ENCODE measurements at regions not wholly inside any gene's neighbourhood (a gene's known extent, or its start where the extent isn't known, plus 50 kb on each side); places are given as distances from the start of the nearest gene placed in this dataset.

- Histone ChIP-seq H2BK15ac (ENCODE audit: low read depth, low read length) (no peak overlapping the region), H3K23me2 (ENCODE audit: insufficient read length, low read depth, low read length, poor library complexity, severe bottlenecking) (no peaks in the 10 kb centered on the region), H2BK12ac (ENCODE audit: insufficient read length, low read depth, low read length) (no peak overlapping the region), H4K5ac (ENCODE audit: insufficient read length, low read depth, low read length) (no peak overlapping the region), H2AFZ (ENCODE audit: low read length) (no peak overlapping the region), H3K56ac (ENCODE audit: insufficient read length, low read depth, low read length) (no peak overlapping the region), H3K9ac (ENCODE audit: extremely low read depth, insufficient read length, low read length) (no peak overlapping the region), H3K27ac (ENCODE audit: insufficient read length, low read depth, low read length) (no peak overlapping the region), H4K20me1 (ENCODE audit: control insufficient read depth, insufficient read depth, insufficient read length) (no peaks in the 10 kb centered on the region), H2BK120ac (ENCODE audit: low read depth, low read length, poor library complexity, severe bottlenecking) (no peak overlapping the region), H3T11ph (ENCODE audit: low read length) (no peak overlapping the region), H3K23ac (ENCODE audit: insufficient read length, low read depth, low read length) (no peak overlapping the region), H3K79me2 (ENCODE audit: insufficient read depth, low read length) (no peaks in the 10 kb centered on the region), H3K4me2 (ENCODE audit: insufficient read depth, insufficient read length, low read length) (no peak overlapping the region), H3K4me1 (ENCODE audit: insufficient read depth, low read length) (no peaks in the 10 kb centered on the region; the same call in 1 of the 2 replicates), H4K91ac (ENCODE audit: insufficient read length, low read depth, low read length) (no peak overlapping the region), H3K9me3 (ENCODE audit: control insufficient read depth, low read depth, low read length) (peaks cover 4% of the 10 kb centered on the region), H4K8ac (replicated peaks; ENCODE audit: insufficient read length, low read depth, low read length) (no peak overlapping the region), H3K18ac (ENCODE audit: insufficient read length, low read depth, low read length) (no peak overlapping the region), H2BK5ac (ENCODE audit: insufficient read length, low read length) (no peak overlapping the region), H2BK20ac (ENCODE audit: low read depth, low read length, poor library complexity, severe bottlenecking) (no peak overlapping the region), H3K14ac (ENCODE audit: insufficient read depth, low read length) (no peak overlapping the region), H3K79me1 (ENCODE audit: insufficient read depth, low read depth, low read length, poor library complexity, severe bottlenecking) (no peaks in the 10 kb centered on the region), H3K4ac (ENCODE audit: low read depth, low read length) (no peak overlapping the region), H2AK5ac (ENCODE audit: insufficient read length, low read length) (no peak overlapping the region), H3K27me3 (ENCODE audit: insufficient read depth, low read length) (peaks cover 22% of the 10 kb centered on the region; the same call in 1 of the 2 replicates)
- Mint-ChIP-seq H3K4me1 (peaks cover 16 to 19% of the 10 kb centered on the region in 2 experiments), H3K9me3 (peaks cover 22 to 30% of the 10 kb centered on the region in 2 experiments), H3K27ac (no peak overlapping the region), H3K4me3 (no peak overlapping the region), H3K27me3 (ENCODE audit: low read depth) (peaks cover 42% of the 10 kb centered on the region), H3K36me3 (ENCODE audit: insufficient read depth in 1 of 3, low read depth in 3 of 3) (peaks cover 19 to 31% (median 23%) of the 10 kb centered on the region in 3 experiments)
- no peak for DNase-seq
- WGBS (ENCODE audit: extremely low coverage, insufficient read length, low lambda C conversion rate), result no CpG with 5 or more reads among the region's 10 CpGs
- no peak for TF ChIP-seq CTCF (conservative IDR thresholded peaks at IDR 0.05)
These were observed 179.7 kb upstream of the GRB10 start for GRCh38 chr7:50962281-50962883.

Measured in H9 (cell line).